ENCODE measurements at regions not wholly inside any gene's neighbourhood (a gene's known extent, or its start where the extent isn't known, plus 50 kb on each side); places are given as distances from the start of the nearest gene placed in this dataset.

DNA sequence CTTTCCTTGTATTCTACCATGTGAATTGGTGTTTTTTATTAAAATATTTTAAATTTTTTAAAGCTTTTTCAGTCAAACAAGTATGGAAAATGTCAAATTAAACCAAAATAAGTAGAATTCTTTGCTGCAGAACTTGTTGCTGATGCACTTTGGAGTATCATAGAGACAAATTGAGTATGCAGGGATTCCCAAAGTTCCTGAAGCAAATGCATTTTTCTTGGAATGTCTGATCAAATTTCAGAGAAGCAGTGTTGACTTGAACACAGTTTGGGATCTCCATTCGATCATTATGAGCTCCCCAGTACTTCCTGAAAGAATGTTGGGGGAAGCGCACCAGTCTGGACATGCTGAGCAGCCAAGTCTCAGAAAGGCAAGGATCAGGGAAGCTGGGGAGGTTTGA, 517.8 kb upstream of the CFAP20DC start:
- H3K4me1 Mint-ChIP-seq (ENCODE audit: unreplicated experiment) = peaks cover 9% of the 10 kb centered on the region
- TF ChIP-seq, protein P1, sequence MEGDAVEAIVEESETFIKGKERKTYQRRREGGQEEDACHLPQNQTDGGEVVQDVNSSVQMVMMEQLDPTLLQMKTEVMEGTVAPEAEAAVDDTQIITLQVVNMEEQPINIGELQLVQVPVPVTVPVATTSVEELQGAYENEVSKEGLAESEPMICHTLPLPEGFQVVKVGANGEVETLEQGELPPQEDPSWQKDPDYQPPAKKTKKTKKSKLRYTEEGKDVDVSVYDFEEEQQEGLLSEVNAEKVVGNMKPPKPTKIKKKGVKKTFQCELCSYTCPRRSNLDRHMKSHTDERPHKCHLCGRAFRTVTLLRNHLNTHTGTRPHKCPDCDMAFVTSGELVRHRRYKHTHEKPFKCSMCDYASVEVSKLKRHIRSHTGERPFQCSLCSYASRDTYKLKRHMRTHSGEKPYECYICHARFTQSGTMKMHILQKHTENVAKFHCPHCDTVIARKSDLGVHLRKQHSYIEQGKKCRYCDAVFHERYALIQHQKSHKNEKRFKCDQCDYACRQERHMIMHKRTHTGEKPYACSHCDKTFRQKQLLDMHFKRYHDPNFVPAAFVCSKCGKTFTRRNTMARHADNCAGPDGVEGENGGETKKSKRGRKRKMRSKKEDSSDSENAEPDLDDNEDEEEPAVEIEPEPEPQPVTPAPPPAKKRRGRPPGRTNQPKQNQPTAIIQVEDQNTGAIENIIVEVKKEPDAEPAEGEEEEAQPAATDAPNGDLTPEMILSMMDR (IDR thresholded peaks at IDR 0.05) = no peak
- no peaks in the 10 kb centered on the region for H3K36me3 Mint-ChIP-seq (ENCODE audit: unreplicated experiment)
- peaks cover 2% of the 10 kb centered on the region for H3K27me3 Mint-ChIP-seq (ENCODE audit: unreplicated experiment)
- no peak overlapping the region for H3K4me3 Mint-ChIP-seq (ENCODE audit: unreplicated experiment)
- no peak for DNase-seq (ENCODE audit: extremely low spot score, unreplicated experiment)
- no peak overlapping the region for H3K27ac Mint-ChIP-seq (ENCODE audit: unreplicated experiment)
- no peaks in the 10 kb centered on the region for H3K9me3 Mint-ChIP-seq (ENCODE audit: unreplicated experiment)

DNA sequence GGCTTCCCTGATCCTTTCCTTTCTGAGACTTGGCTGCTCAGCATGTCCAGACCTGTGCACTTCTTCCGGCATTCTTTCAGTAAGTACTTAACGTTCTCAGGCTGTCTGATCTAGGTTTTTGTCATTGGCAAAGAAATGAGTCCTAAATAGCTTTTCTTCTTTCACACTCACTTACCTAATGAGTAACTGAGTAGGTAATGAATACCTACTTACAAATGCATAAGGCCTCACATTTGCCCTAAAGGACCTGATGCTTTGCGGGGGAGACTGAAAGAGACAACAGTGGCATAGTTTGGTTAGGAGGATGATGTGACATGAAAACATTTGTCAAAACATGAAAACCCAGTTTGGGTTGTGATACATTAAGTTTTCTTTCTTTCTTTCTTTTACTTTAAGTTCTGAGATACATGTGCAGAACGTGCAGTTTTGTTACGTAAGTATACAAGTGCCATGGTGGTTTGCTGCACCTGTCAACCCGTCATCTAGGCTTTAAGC, 516.7 kb upstream of the CFAP20DC start:
- TF ChIP-seq, protein P1 (IDR thresholded peaks at IDR 0.05) = no peak
- Mint-ChIP-seq H3K27me3 (ENCODE audit: unreplicated experiment) (peaks cover 2% of the 10 kb centered on the region), H3K36me3 (ENCODE audit: unreplicated experiment) (no peaks in the 10 kb centered on the region), H3K9me3 (ENCODE audit: unreplicated experiment) (no peaks in the 10 kb centered on the region), H3K27ac (ENCODE audit: unreplicated experiment) (no peak overlapping the region), H3K4me3 (ENCODE audit: unreplicated experiment) (no peak overlapping the region), H3K4me1 (ENCODE audit: unreplicated experiment) (peaks cover 9% of the 10 kb centered on the region)
- DNase-seq (ENCODE audit: extremely low spot score, unreplicated experiment) = no peak

DNA sequence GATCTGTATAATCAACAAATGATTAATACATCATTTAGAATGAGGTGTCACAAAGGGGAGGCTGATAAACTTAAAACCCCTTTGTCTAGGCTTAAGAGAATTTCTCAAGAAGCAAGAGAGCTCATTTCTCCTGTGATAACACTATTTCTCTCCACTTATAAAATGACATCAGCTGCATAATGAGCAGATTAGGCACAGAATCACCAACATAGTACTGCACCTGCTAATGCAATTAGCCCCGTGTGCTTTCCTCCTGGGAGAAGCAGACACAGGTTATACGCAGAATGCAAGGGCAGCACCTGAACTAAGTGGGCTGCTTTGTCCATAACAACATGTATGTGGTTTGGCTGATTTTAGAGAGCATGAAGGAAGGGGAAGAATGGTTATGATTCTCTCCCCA, 515.3 kb upstream of the CFAP20DC start:
- Mint-ChIP-seq H3K27ac (ENCODE audit: unreplicated experiment) (no peak overlapping the region), H3K4me1 (ENCODE audit: unreplicated experiment) (peaks cover 9% of the 10 kb centered on the region), H3K9me3 (ENCODE audit: unreplicated experiment) (no peaks in the 10 kb centered on the region), H3K27me3 (ENCODE audit: unreplicated experiment) (no peaks in the 10 kb centered on the region), H3K36me3 (ENCODE audit: unreplicated experiment) (no peaks in the 10 kb centered on the region), H3K4me3 (ENCODE audit: unreplicated experiment) (no peak overlapping the region)
- no peak for DNase-seq (ENCODE audit: extremely low spot score, unreplicated experiment)
- TF ChIP-seq, protein P1 (IDR thresholded peaks at IDR 0.05) = no peak

DNA sequence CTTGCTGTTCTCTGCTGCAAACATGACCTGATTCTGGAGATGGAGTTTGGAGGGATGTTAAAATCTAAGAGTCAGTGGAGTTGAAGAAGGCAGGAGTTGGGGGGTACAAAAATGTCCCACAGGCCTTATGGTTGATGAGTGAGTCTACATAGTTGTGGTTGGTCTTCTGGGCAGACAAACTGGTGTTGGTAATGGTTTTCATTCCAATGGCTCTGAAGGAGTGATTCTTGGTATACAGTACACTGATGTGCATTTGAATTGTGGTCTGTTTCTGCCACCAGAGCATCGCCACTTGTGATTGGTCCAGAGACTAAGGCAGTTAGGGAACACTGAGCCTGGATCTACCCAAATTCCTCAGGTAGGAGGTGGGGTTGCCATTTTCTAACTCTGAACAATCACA, 514.1 kb upstream of the CFAP20DC start:
- Mint-ChIP-seq H3K4me3 (ENCODE audit: unreplicated experiment) (no peak overlapping the region), H3K4me1 (ENCODE audit: unreplicated experiment) (peaks cover 18% of the 10 kb centered on the region), H3K36me3 (ENCODE audit: unreplicated experiment) (no peaks in the 10 kb centered on the region), H3K9me3 (ENCODE audit: unreplicated experiment) (no peaks in the 10 kb centered on the region), H3K27me3 (ENCODE audit: unreplicated experiment) (no peaks in the 10 kb centered on the region), H3K27ac (ENCODE audit: unreplicated experiment) (no peak overlapping the region)
- no peak for DNase-seq (ENCODE audit: extremely low spot score, unreplicated experiment)
- TF ChIP-seq, protein P1 (IDR thresholded peaks at IDR 0.05) = no peak

DNA sequence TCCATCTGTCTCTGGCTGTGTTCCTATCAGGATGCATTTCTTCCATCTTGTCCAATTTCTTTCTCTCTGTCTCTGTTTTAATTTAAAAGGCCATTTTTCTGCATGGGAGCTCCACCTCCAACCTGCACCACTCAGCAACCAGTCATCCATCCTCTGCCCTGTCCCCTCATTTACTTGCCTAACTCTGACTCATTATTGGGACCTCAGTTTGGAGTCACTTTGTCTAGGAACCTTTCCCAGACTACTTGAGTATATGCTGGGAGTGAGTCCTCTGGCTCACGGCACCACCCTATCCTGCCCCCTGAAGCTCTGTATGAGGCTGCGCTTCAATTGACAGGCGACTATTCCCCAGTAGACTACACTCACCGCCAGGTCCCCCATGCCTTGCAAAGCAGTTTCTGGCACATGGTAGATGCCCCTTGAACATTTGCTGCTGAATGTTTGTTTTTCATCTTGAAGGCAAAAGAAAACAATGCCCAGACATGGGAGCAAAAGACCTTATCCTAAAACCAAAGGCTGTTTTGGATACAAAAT, 513.3 kb upstream of the CFAP20DC start:
- TF ChIP-seq, protein P1 (IDR thresholded peaks at IDR 0.05) = no peak
- Mint-ChIP-seq H3K36me3 (ENCODE audit: unreplicated experiment) (no peaks in the 10 kb centered on the region), H3K27ac (ENCODE audit: unreplicated experiment) (no peak overlapping the region), H3K4me1 (ENCODE audit: unreplicated experiment) (peaks cover 19% of the 10 kb centered on the region), H3K27me3 (ENCODE audit: unreplicated experiment) (no peaks in the 10 kb centered on the region), H3K4me3 (ENCODE audit: unreplicated experiment) (no peak overlapping the region), H3K9me3 (ENCODE audit: unreplicated experiment) (no peaks in the 10 kb centered on the region)
- no peak for DNase-seq (ENCODE audit: extremely low spot score, unreplicated experiment)

Data from osteocyte (in vitro differentiated cells).